ENCODE measurements at regions not wholly inside any gene's neighbourhood (a gene's known extent, or its start where the extent isn't known, plus 50 kb on each side); places are given as distances from the start of the nearest gene placed in this dataset.

GRCh38 chr2:104784264-104784663 lies 69.7 kb upstream of the POU3F3 start:
- Histone ChIP-seq H3K4me1 (ENCODE audit: insufficient read depth, low read length) (no peaks in the 10 kb centered on the region), H4K91ac (ENCODE audit: insufficient read length, low read depth, low read length) (no peak overlapping the region), H2AK5ac (ENCODE audit: insufficient read length, low read length) (no peak overlapping the region), H2BK15ac (ENCODE audit: low read depth, low read length) (no peak overlapping the region), H3K4me2 (ENCODE audit: insufficient read depth, insufficient read length, low read length) (no peak overlapping the region), H3K14ac (ENCODE audit: insufficient read depth, low read length) (no peak overlapping the region), H2BK5ac (ENCODE audit: insufficient read length, low read length) (no peak overlapping the region), H3K23ac (ENCODE audit: insufficient read length, low read depth, low read length) (no peak overlapping the region), H3K56ac (ENCODE audit: insufficient read length, low read depth, low read length) (no peak overlapping the region), H4K5ac (ENCODE audit: insufficient read length, low read depth, low read length) (no peak overlapping the region), H3K27me3 (ENCODE audit: insufficient read depth, low read length) (peaks cover 2% of the 10 kb centered on the region; the same call in 1 of the 2 replicates), H2BK12ac (ENCODE audit: insufficient read length, low read depth, low read length) (no peak overlapping the region), H3K9me3 (ENCODE audit: control insufficient read depth, low read depth, low read length) (no peaks in the 10 kb centered on the region), H3K79me2 (ENCODE audit: insufficient read depth, low read length) (no peaks in the 10 kb centered on the region), H2AFZ (ENCODE audit: low read length) (no peak overlapping the region), H3T11ph (ENCODE audit: low read length) (no peak overlapping the region), H4K8ac (replicated peaks; ENCODE audit: insufficient read length, low read depth, low read length) (no peak overlapping the region), H3K9ac (ENCODE audit: extremely low read depth, insufficient read length, low read length) (no peak overlapping the region), H3K79me1 (ENCODE audit: insufficient read depth, low read depth, low read length, poor library complexity, severe bottlenecking) (no peaks in the 10 kb centered on the region), H4K20me1 (ENCODE audit: control insufficient read depth, insufficient read depth, insufficient read length) (no peaks in the 10 kb centered on the region), H3K23me2 (ENCODE audit: insufficient read length, low read depth, low read length, poor library complexity, severe bottlenecking) (no peaks in the 10 kb centered on the region), H3K4ac (ENCODE audit: low read depth, low read length) (no peak overlapping the region), H3K27ac (ENCODE audit: insufficient read length, low read depth, low read length) (no peak overlapping the region), H3K18ac (ENCODE audit: insufficient read length, low read depth, low read length) (no peak overlapping the region), H2BK20ac (ENCODE audit: low read depth, low read length, poor library complexity, severe bottlenecking) (no peak overlapping the region), H2BK120ac (ENCODE audit: low read depth, low read length, poor library complexity, severe bottlenecking) (no peak overlapping the region)
- Mint-ChIP-seq H3K9me3 (no peaks in the 10 kb centered on the region), H3K4me1 (peaks cover 0 to 2% of the 10 kb centered on the region in 2 experiments; a peak in 1 of 4 replicates), H3K36me3 (ENCODE audit: insufficient read depth in 1 of 3, low read depth in 3 of 3) (no peaks in the 10 kb centered on the region), H3K4me3 (no peak overlapping the region), H3K27ac (no peak overlapping the region), H3K27me3 (ENCODE audit: low read depth) (peaks cover 7% of the 10 kb centered on the region)
- TF ChIP-seq CTCF (conservative IDR thresholded peaks at IDR 0.05): no peak
- no CpG with 5 or more reads among the region's 3 CpGs for WGBS (ENCODE audit: extremely low coverage, insufficient read length, low lambda C conversion rate)
- no peak for DNase-seq

All from H9 (cell line).